ENCODE measurements at regions not wholly inside any gene's neighbourhood (a gene's known extent, or its start where the extent isn't known, plus 50 kb on each side); places are given as distances from the start of the nearest gene placed in this dataset.
"Not testable (repeated sequence)": the region's sequence is repeated elsewhere in the genome, so short reads cannot be mapped to it uniquely, and the experiment has no call there.

GRCh38 chr7:19517546-19517945 lies 191.3 kb downstream of the POLR1F start:
- H3K4me1 ChIP-seq (ENCODE audit: control insufficient read depth, insufficient read depth, low read length); H3K9me3 ChIP-seq (ENCODE audit: control insufficient read depth, insufficient read depth, low read length); intact Hi-C loops (cut with micrococcal nuclease); ATAC-seq (ENCODE audit: low read depth); H3K79me1 ChIP-seq (ENCODE audit: low read depth in 1 of 2, low read length in 2 of 2); H3K23ac ChIP-seq (ENCODE audit: low read depth, low read length); H2AFZ ChIP-seq (replicated peaks; ENCODE audit: low read length, poor library complexity); CTCF ChIA-PET; dilution Hi-C loops (cut with HindIII; ENCODE audit: low sequenced_read_pairs, unreplicated experiment); H2AK9ac ChIP-seq (replicated peaks; ENCODE audit: low read depth, low read length, poor library complexity); H3K4me2 ChIP-seq (ENCODE audit: low read depth, low read length); H3K27me3 ChIP-seq (ENCODE audit: control insufficient read depth, insufficient read depth, low read length); H4K8ac ChIP-seq (ENCODE audit: low read depth in 2 of 2, low read length in 2 of 2); H3K14ac ChIP-seq (replicated peaks; ENCODE audit: low read depth, low read length); H3K9me1 ChIP-seq (ENCODE audit: insufficient read depth, low read length); H3K18ac ChIP-seq (ENCODE audit: low read depth, low read length); H2AK5ac ChIP-seq (ENCODE audit: low read depth, low read length); H2BK120ac ChIP-seq (ENCODE audit: low read depth, low read length); H4K5ac ChIP-seq (ENCODE audit: low read depth, low read length); H3K56ac ChIP-seq (ENCODE audit: extremely low read depth, insufficient read depth, low read length); H3K9ac ChIP-seq (ENCODE audit: low read depth, low read length); H3K4me3 ChIP-seq (ENCODE audit: insufficient read depth, low read depth, low read length); H2BK15ac ChIP-seq (ENCODE audit: low read depth, low read length); H3K36me3 ChIP-seq (ENCODE audit: control insufficient read depth, insufficient read depth, low read length); H4K91ac ChIP-seq (ENCODE audit: insufficient read depth, low read depth, low read length); H3K4ac ChIP-seq (ENCODE audit: low read depth, low read length); DNase-seq; in situ Hi-C loops (cut with MboI; ENCODE audit: low sequenced_read_pairs); H3K27ac ChIP-seq (ENCODE audit: insufficient read depth, low read length); BruUV-seq (replicated peaks); H4K20me1 ChIP-seq (ENCODE audit: insufficient read depth, low read length); H2BK20ac ChIP-seq (ENCODE audit: low read depth, low read length); POLR2A ChIA-PET (ENCODE audit: unreplicated experiment); H2BK5ac ChIP-seq (ENCODE audit: low read depth, low read length, poor library complexity, severe bottlenecking): not testable (repeated sequence)
- no CpG with 5 or more reads among the region's 3 CpGs for WGBS, 2 experiments (ENCODE audit: extremely low coverage in 2 of 2, insufficient read length in 1 of 2)
